Cardiac septum (tissue), 1 donor: ENCODE measurements at regions not wholly inside any gene's neighbourhood (a gene's known extent, or its start where the extent isn't known, plus 50 kb on each side); places are given as distances from the start of the nearest gene placed in this dataset.
"Not testable (repeated sequence)": the region's sequence is repeated elsewhere in the genome, so short reads cannot be mapped to it uniquely, and the experiment has no call there.

ENCODE experiments used
- DNase-seq: peaks from one replicate; pipeline ENCODE4 v3.0.0-alpha.2; 2020; ENCODE audit warnings: low spot score
- intact Hi-C: fragments of 100-400 bp; cut with DNase I; formaldehyde crosslinking; loops from one replicate; pipeline ENCODE4 v1.14.0; 2022
- donor health status: DM: no; HTN: no; CAD: no.

DNA sequence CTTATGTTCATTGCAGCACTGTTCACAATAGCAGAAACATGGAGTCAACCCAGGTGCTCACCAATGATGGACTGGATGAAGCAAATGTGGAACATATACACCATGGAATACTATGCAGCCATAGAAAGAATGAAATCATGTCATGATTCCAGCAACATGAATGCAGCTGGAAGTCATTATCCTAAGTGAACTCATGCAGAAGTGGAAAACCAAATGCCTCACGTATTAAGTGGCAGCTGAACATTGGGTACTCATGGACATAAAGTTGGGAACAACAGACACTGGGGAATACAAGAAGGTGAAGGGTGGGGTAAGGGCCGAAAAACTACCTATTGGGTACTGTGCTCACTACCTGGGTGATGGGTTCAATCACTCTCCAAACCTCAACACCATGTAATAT lies 915.9 kb downstream of the UQCRFS1 start:
- intact Hi-C loops: no loop called here
- DNase-seq: no peak

DNA sequence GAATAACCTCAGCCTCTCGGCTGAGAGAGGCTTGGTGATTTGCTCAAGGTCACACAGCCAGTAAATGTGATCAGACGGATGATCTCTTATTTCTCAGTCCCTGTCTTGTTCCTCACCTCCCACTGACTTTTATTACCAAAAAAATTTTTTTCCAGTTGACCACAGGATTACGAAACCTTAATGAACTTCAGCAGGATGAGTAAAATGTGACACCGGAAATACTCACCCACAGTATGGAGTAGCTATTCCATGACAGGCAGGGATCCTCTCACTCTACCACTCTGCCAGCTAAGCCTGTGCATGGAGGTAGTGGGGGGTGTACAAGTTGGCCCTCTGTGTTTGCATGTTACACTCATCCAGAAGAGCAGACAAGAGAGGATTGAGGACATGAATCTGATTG lies 916.4 kb downstream of the UQCRFS1 start:
- no peak for DNase-seq
- intact Hi-C loops: no loop called here

DNA sequence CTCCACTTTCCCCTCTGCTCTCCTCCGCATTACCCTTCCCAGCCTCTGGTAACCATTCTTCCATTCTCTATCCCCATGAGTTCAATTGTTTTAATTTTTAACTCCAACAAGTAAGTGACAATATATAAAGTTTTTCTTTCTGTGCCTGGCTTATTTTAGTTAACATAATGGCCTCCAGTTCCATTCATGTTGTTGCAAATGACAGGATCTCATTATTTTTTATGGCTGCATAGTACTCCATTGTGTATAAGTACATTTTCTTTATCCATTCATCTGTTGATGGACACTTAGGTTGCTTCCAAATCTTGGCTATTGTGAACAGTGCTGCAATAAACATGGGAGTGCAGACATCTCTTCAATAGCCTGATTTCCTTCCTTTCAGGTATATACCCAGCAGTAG lies 918.0 kb downstream of the UQCRFS1 start:
- DNase-seq, intact Hi-C loops: not testable (repeated sequence)

DNA sequence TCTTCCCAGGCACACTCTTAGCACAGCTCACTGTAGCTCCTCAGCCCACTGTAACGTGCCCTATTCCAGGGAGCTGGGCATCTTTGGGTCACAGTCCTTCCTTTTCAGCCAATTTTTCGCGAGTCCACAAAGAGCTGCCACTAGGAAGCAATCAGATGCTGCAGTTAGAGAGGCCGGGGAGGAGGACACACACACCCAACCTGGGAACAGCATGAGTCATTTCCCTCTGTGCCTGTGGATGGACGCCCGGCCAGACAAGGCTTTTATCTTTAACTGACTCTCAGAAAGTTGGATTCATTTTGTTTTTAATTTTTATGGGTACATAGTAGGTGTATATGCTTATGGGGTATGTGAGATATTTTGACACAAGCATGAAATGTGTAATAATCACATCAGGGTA lies 918.6 kb downstream of the UQCRFS1 start:
- intact Hi-C loops: no loop called here
- no peak for DNase-seq

DNA sequence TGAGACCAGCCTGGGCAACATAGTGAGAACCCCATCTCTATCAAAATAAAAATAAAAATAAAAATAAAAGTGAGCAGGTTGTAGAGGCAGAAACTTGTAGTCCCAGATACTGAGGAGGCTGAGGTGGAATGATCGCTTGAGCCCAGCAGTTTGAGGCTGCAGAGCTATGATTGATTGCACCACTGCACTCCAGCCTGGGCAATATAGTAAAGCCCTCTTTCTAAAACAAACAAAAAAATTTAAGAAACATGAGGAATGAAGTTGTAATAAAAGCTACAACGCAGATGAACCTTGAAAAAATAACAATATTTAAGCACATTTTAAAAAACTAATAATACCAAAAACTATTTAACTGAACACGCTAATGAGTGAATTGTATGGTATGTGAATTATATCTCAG lies 919.3 kb downstream of the UQCRFS1 start:
- no peak for DNase-seq
- intact Hi-C loops: no loop called here

DNA sequence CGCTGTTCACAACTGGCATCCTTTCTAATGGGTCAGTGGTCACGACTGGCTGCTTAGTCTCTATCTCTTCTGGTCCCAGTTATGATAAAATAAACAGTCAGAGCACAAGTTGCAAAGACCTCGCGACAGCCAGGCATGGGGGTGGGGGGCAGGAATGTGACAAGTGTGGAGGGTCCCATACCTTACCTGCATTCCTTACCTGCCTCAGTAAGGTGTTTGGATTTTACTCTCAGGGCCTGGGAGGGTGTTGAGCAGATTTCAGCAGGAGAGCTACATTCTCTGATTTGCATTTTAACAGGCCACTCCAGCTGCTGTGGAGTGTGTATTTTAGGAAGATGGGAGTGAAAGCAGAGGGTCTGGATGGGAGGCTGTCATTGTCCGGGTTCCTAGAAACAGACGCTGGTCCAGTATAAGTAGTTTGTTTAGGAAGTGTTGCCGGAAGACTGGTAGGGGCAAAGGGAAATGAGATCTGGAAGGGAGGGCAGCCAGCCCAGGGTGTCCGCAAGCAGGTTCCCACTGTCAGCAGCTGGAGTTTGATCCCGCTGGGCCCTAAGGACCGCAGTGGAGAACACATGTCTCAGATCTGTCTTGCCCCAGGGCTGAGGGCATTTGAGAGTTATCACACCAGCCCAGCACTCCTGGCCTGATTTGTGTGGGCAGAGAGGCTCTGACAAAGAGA lies 920.0 kb downstream of the UQCRFS1 start:
- no peak for DNase-seq
- intact Hi-C loops: no loop called here

DNA sequence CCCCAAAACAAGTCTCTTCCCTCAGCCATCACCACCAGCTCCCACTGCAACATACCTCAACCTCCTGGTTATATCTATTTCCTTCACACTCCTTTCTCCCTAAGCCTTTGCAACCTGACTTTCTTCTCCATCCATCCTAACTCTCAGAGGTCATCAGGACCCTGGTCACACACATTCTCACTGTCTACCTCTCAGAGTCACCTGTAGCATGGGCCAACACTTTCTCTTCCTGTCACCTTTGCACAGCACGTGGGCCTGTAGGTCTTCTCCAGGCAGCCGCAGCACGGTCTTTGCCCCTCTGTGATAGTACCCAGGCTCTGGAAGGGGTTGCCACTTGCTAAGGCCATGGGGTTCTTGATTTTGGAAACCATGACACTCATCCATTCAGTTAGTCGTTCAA lies 921.1 kb downstream of the UQCRFS1 start:
- intact Hi-C loops: no loop called here
- no peak for DNase-seq

DNA sequence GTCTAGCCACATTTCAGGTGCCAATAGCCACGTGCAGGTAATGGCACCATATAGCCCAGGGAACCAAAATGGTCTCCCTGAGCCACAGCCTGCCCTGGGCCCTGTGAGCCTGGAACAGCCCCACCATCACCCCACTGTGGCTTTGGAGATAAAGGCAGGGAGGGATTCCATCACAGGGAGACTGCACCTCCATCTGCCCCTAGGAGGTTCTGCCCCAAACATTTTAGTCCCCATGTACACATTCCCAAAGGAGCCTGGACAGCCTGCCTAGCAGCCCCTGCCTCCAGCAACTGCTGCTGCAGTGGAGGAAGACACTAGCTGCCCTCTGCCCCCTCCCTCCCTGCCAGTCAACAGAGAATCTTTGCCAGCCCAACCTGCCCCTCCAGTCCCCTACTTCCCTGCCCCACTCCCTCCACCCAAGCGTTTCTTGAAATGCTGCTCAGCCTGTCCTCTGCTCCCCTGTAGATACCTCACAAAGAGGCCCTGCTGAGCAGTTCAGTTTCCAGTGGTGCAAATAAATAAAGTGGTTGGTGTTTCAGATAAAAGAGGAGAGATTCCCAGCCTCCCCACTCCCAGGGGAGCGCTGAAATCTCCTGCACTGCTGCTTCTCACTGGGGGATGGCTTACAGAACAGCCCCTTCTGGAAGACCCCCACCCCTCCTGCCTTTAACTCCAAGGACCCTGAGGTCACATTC lies 921.8 kb downstream of the UQCRFS1 start:
- no peak for DNase-seq
- intact Hi-C loops: no loop called here

DNA sequence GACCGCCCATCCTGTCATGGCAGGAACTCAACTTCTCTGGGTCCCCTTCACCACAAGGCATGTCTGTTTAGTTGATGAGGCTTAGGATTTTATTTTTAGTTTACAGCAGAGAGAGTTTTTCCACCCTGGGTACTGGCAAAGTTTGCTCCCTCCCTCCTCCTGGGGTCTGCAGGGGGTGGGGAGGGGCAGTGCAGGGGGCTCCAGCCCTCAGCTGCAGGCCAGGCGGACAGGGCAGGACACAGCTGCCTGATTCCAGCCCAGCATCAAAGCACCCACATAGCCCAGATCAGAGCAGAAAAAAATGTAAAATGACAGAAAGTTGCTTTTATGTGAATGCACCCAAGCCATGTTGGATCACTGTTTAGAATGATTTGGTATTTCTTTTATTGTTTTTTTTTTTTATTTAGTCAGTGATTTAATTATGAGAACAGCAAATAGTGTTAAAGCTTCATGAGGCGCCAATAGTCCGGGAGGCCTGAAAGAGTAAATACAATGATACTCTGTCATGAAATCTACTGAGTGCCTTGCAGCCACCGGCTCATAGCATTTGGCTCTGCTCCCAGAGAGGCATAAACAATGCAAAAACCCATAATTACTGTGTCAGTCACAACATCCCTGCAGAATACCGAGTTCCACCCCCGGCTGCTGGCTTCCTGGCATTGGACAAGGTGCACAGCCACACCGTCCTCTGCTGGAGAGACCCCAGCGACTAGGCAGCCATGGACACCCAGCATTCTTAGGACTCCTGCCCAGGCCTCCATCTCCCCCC lies 923.5 kb downstream of the UQCRFS1 start:
- intact Hi-C loops: no loop called here
- DNase-seq: no peak

DNA sequence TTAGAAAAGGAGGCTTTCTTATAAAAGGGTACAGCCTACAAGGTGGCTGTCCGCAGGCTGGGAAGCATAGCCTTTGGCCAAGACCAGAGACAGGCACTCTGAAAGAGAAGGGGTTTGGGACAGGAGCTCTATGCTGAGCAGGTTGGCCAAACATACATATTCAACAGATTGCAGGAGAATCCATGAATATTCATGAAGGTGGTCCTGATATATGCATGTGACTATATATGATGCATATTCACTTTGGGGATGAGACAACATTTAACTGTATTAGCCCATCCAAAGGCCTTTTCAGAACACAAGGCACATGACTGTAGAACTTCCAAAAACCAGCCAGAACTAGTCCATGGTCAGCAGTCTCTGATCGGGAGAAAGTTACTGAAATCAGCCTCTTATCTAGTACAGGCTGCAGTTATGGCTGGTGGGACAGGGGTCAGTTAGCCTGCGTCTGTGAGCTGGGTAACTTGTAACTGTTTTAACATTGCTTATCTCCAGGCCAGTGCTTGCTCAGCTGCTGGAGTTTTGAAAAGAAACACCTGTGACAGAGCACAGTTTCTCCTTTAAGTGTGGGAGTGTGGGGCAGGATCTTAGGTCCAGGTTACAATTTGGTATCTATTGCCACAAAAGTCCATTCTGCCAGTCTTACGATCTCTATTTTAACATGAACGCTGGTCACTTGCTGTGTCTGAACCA lies 924.2 kb downstream of the UQCRFS1 start:
- intact Hi-C loops: no loop called here
- DNase-seq: no peak

DNA sequence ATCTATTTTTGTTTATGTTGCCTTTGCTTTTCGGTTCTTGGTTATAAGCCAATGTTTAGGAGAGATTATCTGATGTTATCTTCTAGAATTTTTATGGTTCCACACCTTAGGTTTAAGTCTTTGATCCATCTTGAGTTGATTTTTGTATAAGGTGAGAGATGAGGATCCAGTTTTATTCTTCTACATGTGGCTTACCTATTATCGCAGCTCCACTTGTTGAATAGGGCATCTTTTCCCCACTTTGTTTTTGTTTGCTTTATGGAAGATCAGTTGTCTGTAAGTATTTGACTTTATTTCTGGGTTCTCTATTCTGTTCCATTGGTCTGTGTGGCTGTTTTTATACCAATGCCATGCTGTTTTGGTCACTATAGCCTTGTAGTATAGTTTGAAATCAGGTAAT lies 927.0 kb downstream of the UQCRFS1 start:
- DNase-seq: no peak
- intact Hi-C loops: no loop called here

DNA sequence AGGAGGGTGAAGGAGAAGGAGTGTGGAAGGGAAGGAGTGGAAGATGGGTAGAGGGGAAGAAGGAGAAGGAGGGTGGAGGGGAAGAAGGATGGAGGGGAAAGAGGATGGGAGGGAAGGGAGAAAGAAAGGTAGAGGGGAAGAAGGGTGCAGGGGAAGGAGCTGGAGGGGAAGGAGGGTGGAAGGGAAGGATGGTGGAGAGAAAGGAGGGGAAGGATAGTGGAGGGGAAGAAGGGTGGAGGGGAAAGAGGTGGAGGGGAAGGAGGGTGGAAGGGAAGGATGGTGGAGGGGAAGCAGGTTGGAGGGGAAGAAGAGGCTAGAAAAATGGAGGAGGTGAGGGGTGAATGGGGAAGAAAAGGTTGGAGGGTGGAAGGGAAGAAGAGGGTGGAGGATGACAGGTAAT lies 927.9 kb downstream of the UQCRFS1 start:
- DNase-seq: no peak
- intact Hi-C loops: no loop called here

DNA sequence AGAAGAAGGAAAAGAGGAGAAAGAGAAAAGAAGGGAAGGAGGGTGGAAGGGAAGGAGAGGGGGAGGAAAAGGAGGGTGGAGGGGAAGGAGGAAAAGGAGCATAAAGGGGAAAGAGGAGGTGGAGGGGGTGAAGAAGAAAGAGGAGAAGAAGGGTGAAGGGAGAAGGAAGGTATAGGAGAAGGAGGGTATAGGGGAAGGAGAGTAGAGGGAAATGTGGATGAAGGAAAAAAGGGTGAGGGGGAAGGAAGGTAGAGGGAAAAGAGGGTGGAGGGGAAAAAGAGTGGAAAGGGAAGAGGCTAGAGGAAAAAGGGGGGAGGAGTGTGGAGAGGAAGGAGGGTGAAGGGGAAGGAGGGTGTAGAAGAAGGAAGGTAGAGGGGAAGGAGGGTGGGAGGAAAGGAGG lies 928.6 kb downstream of the UQCRFS1 start:
- intact Hi-C loops: no loop called here
- DNase-seq: no peak

DNA sequence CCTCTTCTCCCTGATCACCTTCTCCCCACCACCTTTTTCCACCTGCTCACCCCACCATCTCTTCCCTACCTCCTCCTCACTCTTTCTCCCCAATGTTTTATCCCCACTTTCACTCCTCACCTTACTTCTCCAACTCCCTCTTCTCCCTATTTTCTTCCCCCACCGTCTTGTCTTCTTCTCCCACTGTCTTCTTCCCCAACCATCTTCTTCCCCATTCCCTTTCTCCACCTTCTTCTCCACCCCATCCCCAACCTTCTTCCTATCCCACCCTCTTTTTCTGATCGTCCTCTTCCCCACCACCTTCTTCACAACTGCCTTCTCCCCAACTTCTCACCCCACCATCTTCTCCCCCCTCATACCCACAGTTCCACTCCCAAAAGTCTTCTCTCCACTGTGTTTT lies 929.4 kb downstream of the UQCRFS1 start:
- DNase-seq: no peak
- intact Hi-C loops: no loop called here

DNA sequence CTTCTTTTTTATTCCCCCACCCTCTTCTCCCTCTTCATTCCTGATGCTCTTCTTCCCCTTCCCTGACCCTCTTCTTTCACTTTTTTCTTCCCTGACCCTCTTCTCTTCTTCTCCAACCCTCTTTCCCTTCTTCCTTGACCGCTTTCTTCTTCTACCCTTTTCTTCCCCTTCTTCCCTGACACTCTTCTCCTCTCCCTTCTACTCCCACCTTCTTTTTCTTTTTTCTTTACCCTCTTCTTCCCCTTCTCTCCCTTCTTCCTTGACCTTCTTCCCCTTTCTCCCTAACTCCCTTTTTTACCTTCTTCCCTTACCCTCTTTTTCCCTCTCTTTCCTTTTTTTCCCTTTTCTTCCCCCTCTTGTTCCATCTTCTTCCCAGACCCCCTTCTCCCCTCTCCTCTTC lies 931.3 kb downstream of the UQCRFS1 start:
- intact Hi-C loops: no loop called here
- no peak for DNase-seq

DNA sequence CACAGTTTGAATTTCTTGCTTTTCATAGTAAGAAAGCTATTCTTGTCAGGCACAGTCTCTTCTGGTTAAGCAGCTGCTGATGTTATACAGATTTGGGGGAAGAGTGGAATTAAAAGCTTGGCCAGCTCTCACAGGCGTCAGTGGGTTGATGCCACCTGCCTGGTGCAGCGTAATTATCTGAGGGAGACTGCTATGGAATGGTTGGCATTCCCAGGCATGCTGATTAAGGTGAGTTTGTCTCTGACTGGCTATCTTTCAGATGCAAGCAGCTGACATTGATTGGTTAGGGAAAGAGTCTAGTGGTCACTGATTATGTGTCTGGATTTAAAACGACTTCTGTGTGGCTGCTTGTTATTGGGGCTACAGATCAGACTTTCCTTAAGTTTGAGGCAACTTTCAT lies 948.4 kb downstream of the UQCRFS1 start:
- no peak for DNase-seq
- intact Hi-C loops: no loop called here

DNA sequence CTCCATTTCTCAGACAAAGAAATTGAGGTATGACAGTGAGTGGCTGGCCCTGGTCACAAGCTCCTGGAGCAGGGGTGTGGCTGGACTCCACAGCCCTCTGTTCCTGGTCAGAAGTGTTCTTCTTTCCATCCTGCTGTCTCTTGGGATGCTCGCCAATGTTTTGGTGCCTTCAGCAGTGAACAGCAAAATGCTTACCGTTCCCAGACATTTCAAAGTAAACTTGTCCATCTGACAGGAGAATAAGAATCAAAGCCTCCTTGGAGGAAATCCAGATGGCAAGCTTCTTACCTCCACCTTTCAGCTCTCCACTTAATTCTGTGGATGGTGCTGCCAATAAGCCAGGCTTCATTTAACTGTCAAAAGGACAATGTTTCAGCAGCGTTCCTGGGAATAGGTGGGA lies 954.1 kb downstream of the UQCRFS1 start:
- intact Hi-C loops: no loop called here
- DNase-seq: no peak

DNA sequence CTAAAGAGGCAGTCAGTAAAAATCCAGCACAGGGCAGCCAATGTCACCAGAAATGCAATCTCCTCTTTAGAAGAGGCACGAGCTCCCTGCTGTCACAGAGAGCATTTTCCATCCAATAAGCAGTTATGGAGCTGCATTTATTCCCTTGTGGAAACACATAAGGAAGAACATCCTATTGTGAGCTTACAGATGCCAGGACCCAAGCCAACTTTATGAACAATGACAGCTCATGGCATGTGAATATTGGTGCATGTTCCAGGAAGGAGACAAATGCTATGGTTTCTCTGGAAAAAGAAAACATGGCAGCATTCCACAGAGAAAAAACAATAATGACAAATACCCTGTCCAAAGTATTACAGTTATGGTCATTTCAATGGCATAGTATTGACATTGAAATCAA lies 955.6 kb downstream of the UQCRFS1 start:
- intact Hi-C loops: no loop called here
- DNase-seq: no peak

DNA sequence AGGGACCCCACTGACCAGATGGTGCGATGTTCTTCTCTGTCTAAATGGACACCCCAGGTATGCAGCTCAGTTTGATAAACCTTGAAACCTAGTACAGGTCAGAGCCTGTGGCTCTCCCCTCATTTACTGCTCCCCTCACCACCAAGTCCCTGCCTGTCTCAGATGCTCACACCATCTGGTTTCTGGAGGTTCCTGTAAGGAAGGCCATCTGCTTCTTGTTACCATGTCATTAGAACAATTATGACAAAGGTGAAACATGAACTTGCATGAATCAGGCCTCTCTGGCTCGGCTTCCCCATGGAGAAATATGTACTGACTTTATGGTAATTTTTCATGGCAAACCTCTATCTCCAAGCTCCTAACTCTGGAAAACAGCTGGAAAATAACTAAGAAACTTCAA lies 965.7 kb downstream of the UQCRFS1 start:
- intact Hi-C loops: no loop called here

DNA sequence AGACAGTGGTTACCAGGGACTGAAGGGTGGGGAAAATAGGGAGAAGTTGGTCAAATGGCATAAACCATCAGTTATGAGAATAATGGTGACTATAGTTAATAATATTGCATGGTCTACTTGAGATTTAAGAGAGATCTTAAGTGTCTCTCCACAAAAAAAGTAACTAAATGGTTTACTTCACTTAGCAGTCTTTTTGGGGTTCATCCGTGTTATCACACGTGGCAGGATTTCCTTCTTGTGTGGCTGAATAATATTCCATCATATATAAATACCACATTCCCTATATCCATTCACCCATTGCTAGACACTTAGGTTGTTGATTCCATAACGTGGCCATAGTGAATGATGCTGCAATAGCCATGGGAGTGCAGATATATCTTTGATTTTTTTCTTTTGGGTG lies 967.0 kb downstream of the UQCRFS1 start:
- intact Hi-C loops: no loop called here

More for the DNA sequence above, 965.7 kb downstream of the UQCRFS1 start:
- DNase-seq: no peak

More for the DNA sequence above, 967.0 kb downstream of the UQCRFS1 start:
- DNase-seq: no peak
